Keratinocyte (primary cell): ENCODE measurements at regions not wholly inside any gene's neighbourhood (a gene's known extent, or its start where the extent isn't known, plus 50 kb on each side); places are given as distances from the start of the nearest gene placed in this dataset.

Source experiments
- DNase-seq: peaks from one replicate; pipeline ENCODE4 v3.0.0-alpha.2; 2011; ENCODE audit warnings: low read depth, missing footprints, low spot score
- FAIRE-seq: peaks from 2 replicates; lab custom pipeline; 2011; peaks lifted over from hg19 to GRCh38; lab: Jason Lieb, UNC
- H2AFZ ChIP-seq: 2 replicates; pipeline ENCODE4 v1.6.0; 2012; ENCODE audit warnings: low read length, control low read depth, inconsistent platforms; ENCODE audit not compliant: control insufficient read depth
- H3K27ac ChIP-seq: 2 replicates; pipeline ENCODE4 v1.5.1; 2011; ENCODE audit warnings: low read length; ENCODE audit not compliant: control insufficient read depth, insufficient read depth
- H3K27me3 ChIP-seq: 3 replicates; pipeline ENCODE4 v1.6.0; 2011; ENCODE audit warnings: low read length; ENCODE audit not compliant: control insufficient read depth, insufficient read depth; ENCODE audit errors: extremely low read depth
- H3K36me3 ChIP-seq, 2 experiments: 2 replicates in 1 of 2; 3 replicates in 1 of 2; pipeline ENCODE4 v1.5.1; 2011; ENCODE audit warnings: low read length in 2 of 2, mild to moderate bottlenecking in 1 of 2; ENCODE audit not compliant: control insufficient read depth in 2 of 2, insufficient read depth in 2 of 2; ENCODE audit errors: extremely low read depth in 1 of 2
- H3K4me1 ChIP-seq: 3 replicates; pipeline ENCODE4 v1.5.1; 2011; ENCODE audit warnings: low read length; ENCODE audit not compliant: control insufficient read depth, insufficient read depth; ENCODE audit errors: extremely low read depth
- H3K4me2 ChIP-seq: 3 replicates; pipeline ENCODE4 v1.6.0; 2011; ENCODE audit warnings: low read depth, low read length; ENCODE audit not compliant: control insufficient read depth, insufficient read depth; ENCODE audit errors: extremely low read depth
- H3K4me3 ChIP-seq, 3 experiments: fragments of 200-600 bp in 1 of 3; sonication (generic) in 1 of 3; 2 replicates in 2 of 3; 3 replicates in 1 of 3; pipeline ENCODE4 v1.5.1; 2011 to 2016; ENCODE audit warnings: low read length in 3 of 3, mild to moderate bottlenecking in 3 of 3, control low read depth in 2 of 3, inconsistent platforms in 1 of 3, low read depth in 1 of 3, mixed read lengths in 1 of 3, mixed run types in 1 of 3, moderate library complexity in 1 of 3; ENCODE audit not compliant: control insufficient read depth in 2 of 3, insufficient read depth in 2 of 3; ENCODE audit errors: extremely low read depth in 1 of 3
- H3K79me2 ChIP-seq: 2 replicates; pipeline ENCODE4 v1.6.0; 2012; ENCODE audit warnings: low read length; ENCODE audit not compliant: control insufficient read depth, insufficient read depth
- H3K9ac ChIP-seq: 3 replicates; pipeline ENCODE4 v1.6.0; 2011; ENCODE audit warnings: low read length; ENCODE audit not compliant: control insufficient read depth, insufficient read depth; ENCODE audit errors: extremely low read depth
- H3K9me1 ChIP-seq: 3 replicates; pipeline ENCODE4 v1.6.0; 2011; ENCODE audit warnings: low read length; ENCODE audit not compliant: control insufficient read depth, insufficient read depth; ENCODE audit errors: extremely low read depth
- H3K9me3 ChIP-seq: 2 replicates; pipeline ENCODE4 v1.5.1; 2012; ENCODE audit warnings: low read depth, low read length; ENCODE audit not compliant: control insufficient read depth
- H4K20me1 ChIP-seq: 3 replicates; pipeline ENCODE4 v1.6.0; 2011; ENCODE audit warnings: low read length; ENCODE audit not compliant: control insufficient read depth, insufficient read depth; ENCODE audit errors: extremely low read depth
- EZH2 ChIP-seq: IDR thresholded peaks from one replicate; pipeline ENCODE4 v1.6.1; 2012; ENCODE audit warnings: inconsistent platforms, mild to moderate bottlenecking, low read length, moderate library complexity
- dilution Hi-C: fragments of 300-500 bp; cut with MboI; formaldehyde crosslinking; loops from one replicate; pipeline ENCODE4 v1.7.0; 2020; ENCODE audit warnings: low sequenced_read_pairs; ENCODE audit not compliant: extremely low pct_ligation_motif_present
- TF ChIP-seq, protein P1 (sequence below), 3 experiments: IDR thresholded peaks in 1 of 3; conservative IDR thresholded peaks in 1 of 3; optimal IDR thresholded peaks in 1 of 3; 2 replicates in 2 of 3; 3 replicates in 1 of 3; pipeline versions ENCODE3 to v1.5.1; 2011; ENCODE audit warnings: low read length in 3 of 3, mild to moderate bottlenecking in 3 of 3, moderate library complexity in 2 of 3, control low read depth in 1 of 3, inconsistent platforms in 1 of 3; ENCODE audit not compliant: insufficient read depth in 2 of 3; ENCODE audit errors: extremely low read depth in 1 of 3

DNA sequence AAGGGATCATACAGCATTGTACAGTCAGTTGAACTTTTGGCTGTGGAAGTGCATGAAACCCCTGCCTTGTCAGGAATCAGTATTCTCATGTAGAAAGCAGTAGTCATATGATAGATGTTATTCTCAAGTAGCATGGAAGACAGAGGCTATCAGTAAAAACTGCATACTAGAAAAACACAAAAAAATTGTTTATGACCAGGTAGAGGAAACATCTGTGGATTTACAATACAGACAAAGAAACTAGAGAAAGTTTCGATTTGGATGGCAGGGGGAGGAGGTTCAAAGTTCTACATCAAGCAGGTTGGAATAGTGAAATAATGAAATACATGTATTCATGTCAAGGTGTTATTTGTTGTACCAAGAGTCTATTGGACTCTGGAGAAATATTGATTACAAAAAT, 212.3 kb upstream of the DDI1 start:
- H3K4me1 ChIP-seq, result no peaks in the 10 kb centered on the region
- no peaks in the 10 kb centered on the region for H3K9me3 ChIP-seq
- TF ChIP-seq, protein P1, sequence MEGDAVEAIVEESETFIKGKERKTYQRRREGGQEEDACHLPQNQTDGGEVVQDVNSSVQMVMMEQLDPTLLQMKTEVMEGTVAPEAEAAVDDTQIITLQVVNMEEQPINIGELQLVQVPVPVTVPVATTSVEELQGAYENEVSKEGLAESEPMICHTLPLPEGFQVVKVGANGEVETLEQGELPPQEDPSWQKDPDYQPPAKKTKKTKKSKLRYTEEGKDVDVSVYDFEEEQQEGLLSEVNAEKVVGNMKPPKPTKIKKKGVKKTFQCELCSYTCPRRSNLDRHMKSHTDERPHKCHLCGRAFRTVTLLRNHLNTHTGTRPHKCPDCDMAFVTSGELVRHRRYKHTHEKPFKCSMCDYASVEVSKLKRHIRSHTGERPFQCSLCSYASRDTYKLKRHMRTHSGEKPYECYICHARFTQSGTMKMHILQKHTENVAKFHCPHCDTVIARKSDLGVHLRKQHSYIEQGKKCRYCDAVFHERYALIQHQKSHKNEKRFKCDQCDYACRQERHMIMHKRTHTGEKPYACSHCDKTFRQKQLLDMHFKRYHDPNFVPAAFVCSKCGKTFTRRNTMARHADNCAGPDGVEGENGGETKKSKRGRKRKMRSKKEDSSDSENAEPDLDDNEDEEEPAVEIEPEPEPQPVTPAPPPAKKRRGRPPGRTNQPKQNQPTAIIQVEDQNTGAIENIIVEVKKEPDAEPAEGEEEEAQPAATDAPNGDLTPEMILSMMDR (optimal IDR thresholded peaks at IDR 0.05 in 1 of 3, IDR thresholded peaks at IDR 0.05 in 1 of 3, conservative IDR thresholded peaks at IDR 0.05 in 1 of 3; ENCODE audit: extremely low read depth in 1 of 3, insufficient read depth in 2 of 3, low read length in 3 of 3), result no peak
- no peak for TF ChIP-seq EZH2
- H3K27me3 ChIP-seq, result no peaks in the 10 kb centered on the region
- H3K9me1 ChIP-seq, result no peaks in the 10 kb centered on the region
- no peak overlapping the region for H3K4me3 ChIP-seq
- H3K79me2 ChIP-seq, result no peaks in the 10 kb centered on the region
- dilution Hi-C loops, result no loop called here
- FAIRE-seq (no peak), DNase-seq (no peak)
- no peak overlapping the region for H3K4me2 ChIP-seq
- no peak overlapping the region for H2AFZ ChIP-seq
- no peaks in the 10 kb centered on the region for H4K20me1 ChIP-seq
- no peak overlapping the region for H3K27ac ChIP-seq
- H3K9ac ChIP-seq, result no peak overlapping the region
- H3K36me3 ChIP-seq, result no peaks in the 10 kb centered on the region

DNA sequence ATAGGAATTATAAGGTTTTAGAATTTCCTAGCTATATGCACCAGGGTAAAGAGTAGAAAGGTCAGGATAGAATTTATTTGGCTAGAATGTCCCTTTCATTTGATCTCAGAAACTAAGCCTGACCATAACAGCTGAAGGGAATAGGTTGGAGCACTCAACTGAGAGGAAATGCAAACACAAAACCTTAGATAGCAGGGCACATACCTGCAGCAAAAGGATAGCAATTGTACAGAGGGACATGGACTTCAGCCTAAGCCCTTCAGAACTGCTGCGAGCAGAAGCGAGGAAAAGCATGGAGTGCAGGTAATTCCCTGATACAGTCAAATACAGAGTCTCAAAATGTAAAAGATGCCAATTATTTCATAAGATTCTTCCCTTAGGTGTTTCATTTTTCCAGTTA, 211.0 kb upstream of the DDI1 start:
- Histone ChIP-seq H3K27me3 (no peaks in the 10 kb centered on the region), H2AFZ (no peak overlapping the region), H3K4me1 (no peaks in the 10 kb centered on the region), H3K27ac (no peak overlapping the region), H3K9me1 (no peaks in the 10 kb centered on the region), H4K20me1 (no peaks in the 10 kb centered on the region), H3K9me3 (no peaks in the 10 kb centered on the region), H3K9ac (no peak overlapping the region), H3K36me3 (no peaks in the 10 kb centered on the region), H3K4me2 (no peak overlapping the region), H3K4me3 (no peak overlapping the region), H3K79me2 (no peaks in the 10 kb centered on the region)
- no peak for DNase-seq
- dilution Hi-C loops, result no loop called here
- no peak for TF ChIP-seq EZH2
- TF ChIP-seq, protein P1 (optimal IDR thresholded peaks at IDR 0.05 in 1 of 3, IDR thresholded peaks at IDR 0.05 in 1 of 3, conservative IDR thresholded peaks at IDR 0.05 in 1 of 3; ENCODE audit: extremely low read depth in 1 of 3, insufficient read depth in 2 of 3, low read length in 3 of 3), result no peak
- FAIRE-seq, result no peak
